Liver (tissue), 8 donors: ENCODE measurements at regions not wholly inside any gene's neighbourhood (a gene's known extent, or its start where the extent isn't known, plus 50 kb on each side); places are given as distances from the start of the nearest gene placed in this dataset.

Source experiments
- DNase-seq: peaks from one replicate; pipeline ENCODE4 v3.0.0-alpha.2; 2017; ENCODE audit warnings: low spot score
- H3K27ac ChIP-seq, 2 donors: one replicate each; pipeline ENCODE4 v1.7.0; 2013; ENCODE audit warnings: inconsistent platforms in 2 of 2, low read length in 2 of 2, control low read depth in 1 of 2, low read depth in 1 of 2, mild to moderate bottlenecking in 1 of 2
- H3K27me3 ChIP-seq, 4 donors: one replicate each; pipeline versions ENCODE4 v1.6.1 to v1.7.0; 2013; ENCODE audit warnings: low read length in 3 of 4, inconsistent platforms in 1 of 4, mild to moderate bottlenecking in 1 of 4, moderate library complexity in 1 of 4; ENCODE audit not compliant: control insufficient read depth in 4 of 4, insufficient read depth in 4 of 4
- H3K36me3 ChIP-seq, 4 donors: one replicate each; pipeline versions ENCODE4 v1.6.1 to v1.7.0; 2013; ENCODE audit warnings: low read length in 3 of 4, mild to moderate bottlenecking in 3 of 4, low read depth in 1 of 4, moderate library complexity in 1 of 4; ENCODE audit not compliant: control insufficient read depth in 4 of 4, insufficient read depth in 3 of 4
- H3K4me1 ChIP-seq, 4 donors: one replicate each; pipeline versions ENCODE4 v1.6.1 to v1.7.0; 2013; ENCODE audit warnings: low read length in 3 of 4, mild to moderate bottlenecking in 3 of 4, moderate library complexity in 1 of 4; ENCODE audit not compliant: control insufficient read depth in 4 of 4, insufficient read depth in 4 of 4
- H3K4me3 ChIP-seq, 3 donors: one replicate each; pipeline versions ENCODE4 v1.6.1 to v1.7.0; 2013; ENCODE audit warnings: low read length in 3 of 3, control low read depth in 1 of 3, low read depth in 1 of 3, mild to moderate bottlenecking in 1 of 3
- H3K9ac ChIP-seq, 2 donors: one replicate each; pipeline ENCODE4 v1.7.0; 2013; ENCODE audit warnings: low read length in 2 of 2, mild to moderate bottlenecking in 2 of 2, moderate library complexity in 2 of 2, control low read depth in 1 of 2, low read depth in 1 of 2
- H3K9me3 ChIP-seq, 4 donors: one replicate each; pipeline versions ENCODE4 v1.6.1 to v1.7.0; 2013; ENCODE audit warnings: low read length in 3 of 4; ENCODE audit not compliant: control insufficient read depth in 4 of 4
- EGR1 ChIP-seq, 2 donors: IDR thresholded peaks; 2 replicates each; pipeline ENCODE4 v1.6.1; 2016 to 2018; ENCODE audit warnings: antibody characterized with exemption in 2 of 2, low read depth in 2 of 2
- FOXA1 ChIP-seq: IDR thresholded peaks from 2 replicates; pipeline ENCODE4 v1.6.1; 2016; ENCODE audit warnings: antibody characterized with exemption
- FOXA2 ChIP-seq: IDR thresholded peaks from 2 replicates; pipeline ENCODE4 v1.6.1; 2016; ENCODE audit warnings: antibody characterized with exemption
- GABPA ChIP-seq, 2 donors: IDR thresholded peaks in 1 of 2; conservative IDR thresholded peaks in 1 of 2; 2 replicates each; pipeline ENCODE4 v1.6.1; 2016; ENCODE audit warnings: antibody characterized with exemption in 2 of 2, mild to moderate bottlenecking in 1 of 2, moderate library complexity in 1 of 2
- HNF4A ChIP-seq, 2 donors: conservative IDR thresholded peaks; 2 replicates each; pipeline ENCODE4 v1.6.1; 2016; ENCODE audit warnings: antibody characterized with exemption in 2 of 2, mild to moderate bottlenecking in 2 of 2
- HNF4G ChIP-seq: IDR thresholded peaks from 2 replicates; pipeline ENCODE4 v1.6.1; 2016; ENCODE audit warnings: antibody characterized with exemption
- JUND ChIP-seq, 2 donors: IDR thresholded peaks; 2 replicates each; pipeline ENCODE4 v1.6.1; 2016; ENCODE audit warnings: antibody characterized with exemption in 2 of 2
- NR2F2 ChIP-seq: IDR thresholded peaks from 2 replicates; pipeline ENCODE4 v1.6.1; 2016; ENCODE audit warnings: antibody characterized with exemption
- RAD21 ChIP-seq, 2 donors: IDR thresholded peaks; 2 replicates each; pipeline ENCODE4 v1.6.1; 2016; ENCODE audit warnings: antibody characterized with exemption in 2 of 2, mild to moderate bottlenecking in 2 of 2
- RXRA ChIP-seq, 2 donors: IDR thresholded peaks; 2 replicates each; pipeline ENCODE4 v1.6.1; 2017 to 2018; ENCODE audit warnings: antibody characterized with exemption in 2 of 2, mild to moderate bottlenecking in 1 of 2
- SP1 ChIP-seq: IDR thresholded peaks from 2 replicates; pipeline ENCODE4 v1.6.1; 2018; ENCODE audit warnings: antibody characterized with exemption, mild to moderate bottlenecking
- TAF1 ChIP-seq: conservative IDR thresholded peaks from 2 replicates; pipeline ENCODE4 v1.6.1; 2016; ENCODE audit warnings: antibody characterized with exemption, mild to moderate bottlenecking
- YY1 ChIP-seq: IDR thresholded peaks from 2 replicates; pipeline ENCODE4 v1.6.1; 2016; ENCODE audit warnings: antibody characterized with exemption, mild to moderate bottlenecking
- WGBS: extraction: QIAGEN DNeasy Blood & Tissue Kit; methylation state at CpG from one replicate; pipeline ENCODE4 v1.1.7; 2013; 5-methylcytosine and 5-hydroxymethylcytosine counted together
- TF ChIP-seq, protein P1 (sequence below): fragments of 150-350 bp; IDR thresholded peaks from 2 replicates; pipeline ENCODE4 v1.5.1; 2017; ENCODE audit warnings: improper control_type of control experiment, low read depth, low read length; ENCODE audit not compliant: missing input control
- TF ChIP-seq, protein P2 (sequence below): IDR thresholded peaks from 2 replicates; pipeline ENCODE4 v1.6.1; 2016; ENCODE audit warnings: antibody characterized with exemption
- TF ChIP-seq, protein P3 (sequence below): IDR thresholded peaks from 2 replicates; pipeline ENCODE4 v1.6.1; 2016; ENCODE audit warnings: antibody characterized with exemption
- TF ChIP-seq, protein P4 (sequence below): IDR thresholded peaks from 2 replicates; pipeline ENCODE4 v1.6.1; 2016; ENCODE audit warnings: antibody characterized with exemption
- TF ChIP-seq, protein P5 (sequence below): IDR thresholded peaks from 2 replicates; pipeline ENCODE4 v1.6.1; 2016; ENCODE audit warnings: antibody characterized with exemption, mild to moderate bottlenecking
- donor health status: healthy.
- donor health status: healthy.
- donor health status: healthy.
- donor health status: healthy.
- donor health status: healthy.

DNA sequence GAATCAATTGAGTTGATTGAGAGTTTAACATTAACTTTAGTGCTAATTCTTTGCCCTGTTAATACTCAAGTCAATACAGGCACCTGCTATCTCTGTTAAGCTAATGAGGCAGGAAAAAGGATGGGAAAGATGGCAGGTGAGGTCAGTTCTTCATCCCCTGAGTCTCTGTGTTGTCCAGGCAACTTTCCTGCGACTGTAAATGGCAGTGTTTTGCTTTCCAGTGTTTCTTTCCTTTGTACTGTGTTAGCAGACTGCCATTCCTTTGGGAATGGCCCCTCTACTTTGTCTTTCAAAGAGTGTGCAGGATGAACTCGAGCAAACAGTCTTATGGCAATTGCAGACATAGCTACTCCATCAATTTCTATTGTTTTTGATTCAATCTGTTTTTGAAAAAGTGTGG lies 202.2 kb upstream of the VLDLR start:
- H3K9me3 ChIP-seq: no peaks in the 10 kb centered on the region
- TF ChIP-seq, protein P1, sequence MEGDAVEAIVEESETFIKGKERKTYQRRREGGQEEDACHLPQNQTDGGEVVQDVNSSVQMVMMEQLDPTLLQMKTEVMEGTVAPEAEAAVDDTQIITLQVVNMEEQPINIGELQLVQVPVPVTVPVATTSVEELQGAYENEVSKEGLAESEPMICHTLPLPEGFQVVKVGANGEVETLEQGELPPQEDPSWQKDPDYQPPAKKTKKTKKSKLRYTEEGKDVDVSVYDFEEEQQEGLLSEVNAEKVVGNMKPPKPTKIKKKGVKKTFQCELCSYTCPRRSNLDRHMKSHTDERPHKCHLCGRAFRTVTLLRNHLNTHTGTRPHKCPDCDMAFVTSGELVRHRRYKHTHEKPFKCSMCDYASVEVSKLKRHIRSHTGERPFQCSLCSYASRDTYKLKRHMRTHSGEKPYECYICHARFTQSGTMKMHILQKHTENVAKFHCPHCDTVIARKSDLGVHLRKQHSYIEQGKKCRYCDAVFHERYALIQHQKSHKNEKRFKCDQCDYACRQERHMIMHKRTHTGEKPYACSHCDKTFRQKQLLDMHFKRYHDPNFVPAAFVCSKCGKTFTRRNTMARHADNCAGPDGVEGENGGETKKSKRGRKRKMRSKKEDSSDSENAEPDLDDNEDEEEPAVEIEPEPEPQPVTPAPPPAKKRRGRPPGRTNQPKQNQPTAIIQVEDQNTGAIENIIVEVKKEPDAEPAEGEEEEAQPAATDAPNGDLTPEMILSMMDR: no peak
- no peak for TF ChIP-seq HNF4G
- TF ChIP-seq RAD21 (IDR thresholded peaks at IDR 0.05): no peak
- TF ChIP-seq FOXA2: no peak
- TF ChIP-seq SP1: no peak
- TF ChIP-seq, protein P2, sequence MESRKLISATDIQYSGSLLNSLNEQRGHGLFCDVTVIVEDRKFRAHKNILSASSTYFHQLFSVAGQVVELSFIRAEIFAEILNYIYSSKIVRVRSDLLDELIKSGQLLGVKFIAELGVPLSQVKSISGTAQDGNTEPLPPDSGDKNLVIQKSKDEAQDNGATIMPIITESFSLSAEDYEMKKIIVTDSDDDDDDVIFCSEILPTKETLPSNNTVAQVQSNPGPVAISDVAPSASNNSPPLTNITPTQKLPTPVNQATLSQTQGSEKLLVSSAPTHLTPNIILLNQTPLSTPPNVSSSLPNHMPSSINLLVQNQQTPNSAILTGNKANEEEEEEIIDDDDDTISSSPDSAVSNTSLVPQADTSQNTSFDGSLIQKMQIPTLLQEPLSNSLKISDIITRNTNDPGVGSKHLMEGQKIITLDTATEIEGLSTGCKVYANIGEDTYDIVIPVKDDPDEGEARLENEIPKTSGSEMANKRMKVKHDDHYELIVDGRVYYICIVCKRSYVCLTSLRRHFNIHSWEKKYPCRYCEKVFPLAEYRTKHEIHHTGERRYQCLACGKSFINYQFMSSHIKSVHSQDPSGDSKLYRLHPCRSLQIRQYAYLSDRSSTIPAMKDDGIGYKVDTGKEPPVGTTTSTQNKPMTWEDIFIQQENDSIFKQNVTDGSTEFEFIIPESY: no peak
- TF ChIP-seq JUND (IDR thresholded peaks at IDR 0.05): no peak
- TF ChIP-seq EGR1 (IDR thresholded peaks at IDR 0.05; ENCODE audit: low read depth in 2 of 2): no peak
- no peak for TF ChIP-seq YY1
- no peak for TF ChIP-seq GABPA (IDR thresholded peaks at IDR 0.05 in 1 of 2, conservative IDR thresholded peaks at IDR 0.05 in 1 of 2)
- TF ChIP-seq FOXA1: no peak
- TF ChIP-seq HNF4A (conservative IDR thresholded peaks at IDR 0.05): no peak
- no peak for TF ChIP-seq RXRA (IDR thresholded peaks at IDR 0.05)
- no peak for TF ChIP-seq TAF1
- TF ChIP-seq, protein P3, sequence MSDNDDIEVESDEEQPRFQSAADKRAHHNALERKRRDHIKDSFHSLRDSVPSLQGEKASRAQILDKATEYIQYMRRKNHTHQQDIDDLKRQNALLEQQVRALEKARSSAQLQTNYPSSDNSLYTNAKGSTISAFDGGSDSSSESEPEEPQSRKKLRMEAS: no peak
- no peaks in the 10 kb centered on the region for H3K36me3 ChIP-seq
- 58% methylated on average over 2 of the region's 2 CpGs for WGBS
- DNase-seq: no peak
- H3K4me1 ChIP-seq: peaks cover 0 to 6% (median 3%) of the 10 kb centered on the region in 4 donors
- H3K9ac ChIP-seq: no peak overlapping the region
- no peak overlapping the region for H3K4me3 ChIP-seq
- no peaks in the 10 kb centered on the region for H3K27me3 ChIP-seq
- H3K27ac ChIP-seq: no peak overlapping the region

DNA sequence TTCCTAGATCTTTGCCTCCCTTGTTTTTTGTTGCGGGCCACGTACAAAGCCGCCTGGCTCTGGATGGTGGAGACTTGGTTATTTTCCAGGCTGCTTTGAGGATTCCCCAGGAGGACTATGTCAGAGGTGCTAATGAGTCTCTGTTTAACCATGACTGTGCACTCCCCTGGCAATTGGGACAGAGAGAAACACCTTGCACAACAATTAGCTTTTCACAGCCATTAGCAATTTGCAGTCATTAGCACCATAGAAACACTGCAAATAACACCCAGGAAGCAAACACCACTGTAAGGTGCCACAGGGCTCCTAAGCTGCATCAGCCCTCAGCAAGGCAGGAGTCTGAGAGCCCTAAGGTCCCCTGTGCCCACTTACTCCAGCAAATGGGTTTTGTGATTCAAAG lies 201.0 kb upstream of the VLDLR start:
- TF ChIP-seq FOXA1 (no peak), HNF4G (no peak), YY1 (no peak), RXRA (IDR thresholded peaks at IDR 0.05) (no peak), HNF4A (conservative IDR thresholded peaks at IDR 0.05) (no peak), JUND (IDR thresholded peaks at IDR 0.05) (no peak), SP1 (no peak), NR2F2 (no peak)
- TF ChIP-seq, protein P4, sequence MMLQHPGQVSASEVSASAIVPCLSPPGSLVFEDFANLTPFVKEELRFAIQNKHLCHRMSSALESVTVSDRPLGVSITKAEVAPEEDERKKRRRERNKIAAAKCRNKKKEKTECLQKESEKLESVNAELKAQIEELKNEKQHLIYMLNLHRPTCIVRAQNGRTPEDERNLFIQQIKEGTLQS: no peak
- TF ChIP-seq, protein P2: no peak
- TF ChIP-seq, protein P5, sequence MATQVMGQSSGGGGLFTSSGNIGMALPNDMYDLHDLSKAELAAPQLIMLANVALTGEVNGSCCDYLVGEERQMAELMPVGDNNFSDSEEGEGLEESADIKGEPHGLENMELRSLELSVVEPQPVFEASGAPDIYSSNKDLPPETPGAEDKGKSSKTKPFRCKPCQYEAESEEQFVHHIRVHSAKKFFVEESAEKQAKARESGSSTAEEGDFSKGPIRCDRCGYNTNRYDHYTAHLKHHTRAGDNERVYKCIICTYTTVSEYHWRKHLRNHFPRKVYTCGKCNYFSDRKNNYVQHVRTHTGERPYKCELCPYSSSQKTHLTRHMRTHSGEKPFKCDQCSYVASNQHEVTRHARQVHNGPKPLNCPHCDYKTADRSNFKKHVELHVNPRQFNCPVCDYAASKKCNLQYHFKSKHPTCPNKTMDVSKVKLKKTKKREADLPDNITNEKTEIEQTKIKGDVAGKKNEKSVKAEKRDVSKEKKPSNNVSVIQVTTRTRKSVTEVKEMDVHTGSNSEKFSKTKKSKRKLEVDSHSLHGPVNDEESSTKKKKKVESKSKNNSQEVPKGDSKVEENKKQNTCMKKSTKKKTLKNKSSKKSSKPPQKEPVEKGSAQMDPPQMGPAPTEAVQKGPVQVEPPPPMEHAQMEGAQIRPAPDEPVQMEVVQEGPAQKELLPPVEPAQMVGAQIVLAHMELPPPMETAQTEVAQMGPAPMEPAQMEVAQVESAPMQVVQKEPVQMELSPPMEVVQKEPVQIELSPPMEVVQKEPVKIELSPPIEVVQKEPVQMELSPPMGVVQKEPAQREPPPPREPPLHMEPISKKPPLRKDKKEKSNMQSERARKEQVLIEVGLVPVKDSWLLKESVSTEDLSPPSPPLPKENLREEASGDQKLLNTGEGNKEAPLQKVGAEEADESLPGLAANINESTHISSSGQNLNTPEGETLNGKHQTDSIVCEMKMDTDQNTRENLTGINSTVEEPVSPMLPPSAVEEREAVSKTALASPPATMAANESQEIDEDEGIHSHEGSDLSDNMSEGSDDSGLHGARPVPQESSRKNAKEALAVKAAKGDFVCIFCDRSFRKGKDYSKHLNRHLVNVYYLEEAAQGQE: no peak
- TF ChIP-seq, protein P1: no peak
- H3K27me3 ChIP-seq: no peaks in the 10 kb centered on the region
- H3K27ac ChIP-seq: no peak overlapping the region
- peaks cover 0 to under 1% (median 0%) of the 10 kb centered on the region in 4 donors for H3K4me1 ChIP-seq
- no peaks in the 10 kb centered on the region for H3K36me3 ChIP-seq
- no peak overlapping the region for H3K4me3 ChIP-seq
- H3K9me3 ChIP-seq: no peaks in the 10 kb centered on the region
- DNase-seq: no peak
- 91% methylated on average over 3 of the region's 3 CpGs for WGBS
- no peak overlapping the region for H3K9ac ChIP-seq
